ENCODE measurements at regions not wholly inside any gene's neighbourhood (a gene's known extent, or its start where the extent isn't known, plus 50 kb on each side); places are given as distances from the start of the nearest gene placed in this dataset.
"Not testable (repeated sequence)": the region's sequence is repeated elsewhere in the genome, so short reads cannot be mapped to it uniquely, and the experiment has no call there.

GRCh38 chr6:84866715-84867114 is 102.3 kb upstream of the TBX18 start:
- no peaks in the 10 kb centered on the region for H3K4me1 ChIP-seq
- H3K27me3 ChIP-seq, result no peaks in the 10 kb centered on the region
- H3K4me3 ChIP-seq, result no peak overlapping the region
- H3K36me3 ChIP-seq (replicated peaks in 1 of 2; ENCODE audit: insufficient read depth in 1 of 2, low read depth in 2 of 2), result no peaks in the 10 kb centered on the region
- H3K9me3 ChIP-seq, result no peaks in the 10 kb centered on the region
- intact Hi-C loops (cut with DNase I), result no loop called here
- no peak overlapping the region for H3K27ac ChIP-seq
- TF ChIP-seq CTCF (IDR thresholded peaks at IDR 0.05) (no peak), POLR2A (IDR thresholded peaks at IDR 0.05) (no peak)
- ATAC-seq (no peak), DNase-seq (no peak)
- WGBS, 2 donors, result 4 to 21% methylated on average over 1 of the region's 1 CpG

- H3K4me1 ChIP-seq; DNase-seq; H3K27me3 ChIP-seq; H3K36me3 ChIP-seq (replicated peaks in 1 of 2; ENCODE audit: insufficient read depth in 1 of 2, low read depth in 2 of 2); intact Hi-C loops (cut with DNase I); ATAC-seq; H3K9me3 ChIP-seq; H3K4me3 ChIP-seq; H3K27ac ChIP-seq: not testable (repeated sequence)
- 96 to 100% methylated on average over 1 of the region's 1 CpG for WGBS, 2 donors
These were observed 101.0 kb upstream of the TBX18 start for GRCh38 chr6:84865372-84865771.

- Histone ChIP-seq H3K4me1 (no peaks in the 10 kb centered on the region), H3K27ac (no peak overlapping the region), H3K36me3 (replicated peaks in 1 of 2; ENCODE audit: insufficient read depth in 1 of 2, low read depth in 2 of 2) (no peaks in the 10 kb centered on the region), H3K9me3 (no peaks in the 10 kb centered on the region), H3K27me3 (no peaks in the 10 kb centered on the region), H3K4me3 (no peak overlapping the region)
- TF ChIP-seq CTCF (IDR thresholded peaks at IDR 0.05) (no peak), POLR2A (IDR thresholded peaks at IDR 0.05) (no peak)
- DNase-seq (no peak), ATAC-seq (no peak)
- intact Hi-C loops (cut with DNase I), result no loop called here
- 52 to 54% methylated on average over 1 of the region's 1 CpG for WGBS, 2 donors
These were observed 98.4 kb upstream of the TBX18 start for GRCh38 chr6:84862843-84863242.

- no peak for DNase-seq
- TF ChIP-seq POLR2A (IDR thresholded peaks at IDR 0.05) (no peak), CTCF (IDR thresholded peaks at IDR 0.05) (no peak)
- WGBS, 2 donors, result 69 to 79% methylated on average over 2 of the region's 2 CpGs
- H3K4me1 ChIP-seq, result no peaks in the 10 kb centered on the region
- no peaks in the 10 kb centered on the region for H3K36me3 ChIP-seq (replicated peaks in 1 of 2; ENCODE audit: insufficient read depth in 1 of 2, low read depth in 2 of 2)
- intact Hi-C loops (cut with DNase I), result no loop called here
- no peaks in the 10 kb centered on the region for H3K9me3 ChIP-seq
- H3K27me3 ChIP-seq, result no peaks in the 10 kb centered on the region
- no peak overlapping the region for H3K4me3 ChIP-seq
- H3K27ac ChIP-seq, result no peak overlapping the region
- no peak for ATAC-seq
These were observed 96.5 kb upstream of the TBX18 start for GRCh38 chr6:84860920-84861319.

GRCh38 chr6:84860509-84860908 is 96.1 kb upstream of the TBX18 start:
- Histone ChIP-seq H3K27me3 (no peaks in the 10 kb centered on the region), H3K27ac (no peak overlapping the region), H3K36me3 (replicated peaks in 1 of 2; ENCODE audit: insufficient read depth in 1 of 2, low read depth in 2 of 2) (no peaks in the 10 kb centered on the region), H3K9me3 (no peaks in the 10 kb centered on the region), H3K4me3 (no peak overlapping the region), H3K4me1 (no peaks in the 10 kb centered on the region)
- WGBS, 2 donors, result 63 to 67% methylated on average over 6 of the region's 6 CpGs
- ATAC-seq (no peak), DNase-seq (no peak)
- TF ChIP-seq CTCF (IDR thresholded peaks at IDR 0.05) (no peak), POLR2A (IDR thresholded peaks at IDR 0.05) (no peak)
- intact Hi-C loops (cut with DNase I), result no loop called here
